GM19397 (cell line): ENCODE measurements at regions not wholly inside any gene's neighbourhood (a gene's known extent, or its start where the extent isn't known, plus 50 kb on each side); places are given as distances from the start of the nearest gene placed in this dataset.

ENCODE experiments used
- ATAC-seq: cut with Tn5 transposase; IDR thresholded peaks from one replicate; pipeline ENCODE4 v1.9.1; 2021; ENCODE audit warnings: mild to moderate bottlenecking, moderate library complexity; ENCODE audit not compliant: unreplicated experiment

DNA sequence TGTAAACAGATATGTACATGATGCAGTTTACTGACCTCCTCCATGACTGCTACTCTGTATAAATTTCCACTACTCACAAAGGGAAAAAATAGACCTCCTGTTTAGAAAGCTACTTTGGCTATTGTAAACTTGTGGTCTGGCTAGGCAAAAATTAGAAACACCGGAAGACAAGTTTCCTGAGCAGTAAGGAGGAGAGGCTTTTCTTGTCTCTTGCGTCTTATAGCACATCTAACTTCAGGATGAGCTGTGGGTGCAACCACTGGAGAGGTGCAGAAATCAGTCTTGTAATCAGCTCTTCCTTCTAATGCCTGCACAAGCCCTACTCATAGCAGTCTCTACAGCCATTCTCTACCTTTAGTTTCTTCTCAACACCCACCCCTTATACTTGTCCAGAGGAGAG lies 296.5 kb upstream of the SLC35B3 start:
- ATAC-seq, result no peak

DNA sequence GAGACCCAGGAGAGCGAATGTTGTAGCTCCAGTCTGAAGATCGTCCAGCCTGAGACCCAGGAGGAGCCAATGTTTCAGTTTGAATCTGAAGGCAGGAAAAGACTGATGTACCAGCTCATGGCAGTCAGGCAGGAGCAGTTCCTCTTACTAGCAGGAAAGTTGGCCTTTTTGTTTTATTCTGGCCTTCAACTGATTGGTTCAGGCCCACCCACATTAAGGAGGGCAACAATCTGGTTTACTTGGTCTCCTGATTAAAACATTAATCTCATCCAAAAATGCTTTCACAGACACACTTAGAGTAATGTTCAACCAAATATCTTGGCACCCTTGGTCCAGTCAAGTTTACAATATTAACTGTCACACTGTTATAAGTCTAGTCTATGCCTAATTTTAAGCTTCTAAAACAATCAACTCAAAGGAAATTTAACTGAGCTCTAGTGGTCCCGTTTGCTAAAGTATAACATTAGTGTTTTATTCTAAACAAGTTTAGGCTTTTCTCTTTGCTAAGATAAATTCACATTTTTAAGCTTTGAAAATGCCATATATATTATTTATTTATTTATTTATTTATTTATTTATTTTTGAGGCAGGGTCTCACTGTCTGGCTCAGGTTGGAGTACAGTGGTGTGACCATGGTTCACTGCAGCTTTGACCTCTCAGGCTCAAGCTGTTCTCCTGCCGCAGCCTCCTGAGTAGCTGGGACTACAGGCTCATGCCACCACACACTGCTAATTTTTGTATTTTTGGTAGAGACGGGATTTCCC lies 275.5 kb upstream of the SLC35B3 start:
- ATAC-seq, result no peak

DNA sequence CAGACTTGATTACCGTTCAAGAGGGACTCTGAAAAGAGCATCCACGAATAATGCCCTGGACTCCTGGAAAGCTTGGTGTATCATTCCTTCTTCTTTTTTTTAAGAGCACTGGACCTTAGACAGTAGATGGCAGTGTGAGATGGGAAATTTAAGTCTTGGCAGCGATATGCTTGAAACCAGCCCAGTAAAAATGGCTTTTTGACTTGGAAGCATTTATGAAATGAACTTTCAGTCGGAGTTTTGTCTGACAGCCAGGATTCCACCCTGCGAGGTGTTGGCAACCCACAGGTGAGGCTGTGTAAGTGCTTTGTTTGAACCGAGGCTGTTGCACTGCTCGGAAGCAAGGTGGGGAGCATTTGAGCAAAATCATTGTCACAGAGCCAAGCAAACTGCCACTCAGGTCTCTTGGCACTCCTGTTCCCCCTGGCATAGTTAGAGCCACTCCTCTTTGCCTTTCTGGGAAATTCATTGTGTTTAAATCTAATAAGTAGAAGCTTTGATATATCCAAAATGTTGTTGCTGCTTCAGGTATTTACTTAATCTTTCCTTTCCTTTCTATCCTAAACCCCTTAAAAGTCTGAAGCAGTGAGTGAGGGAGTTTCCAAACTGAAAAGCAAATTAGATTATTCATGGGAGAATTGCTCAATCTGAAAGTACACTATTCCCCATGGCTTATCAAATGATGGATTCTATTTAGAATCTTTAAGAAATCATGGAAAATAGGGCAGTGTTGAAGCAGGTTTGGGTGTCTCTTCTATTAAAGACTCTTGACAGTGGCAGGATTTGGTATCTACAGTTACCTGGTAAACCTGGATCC lies 272.8 kb upstream of the SLC35B3 start:
- no peak for ATAC-seq

- no peak for ATAC-seq
Measured at GRCh38 chr6:8707369-8707768, 272.0 kb upstream of the SLC35B3 start.

DNA sequence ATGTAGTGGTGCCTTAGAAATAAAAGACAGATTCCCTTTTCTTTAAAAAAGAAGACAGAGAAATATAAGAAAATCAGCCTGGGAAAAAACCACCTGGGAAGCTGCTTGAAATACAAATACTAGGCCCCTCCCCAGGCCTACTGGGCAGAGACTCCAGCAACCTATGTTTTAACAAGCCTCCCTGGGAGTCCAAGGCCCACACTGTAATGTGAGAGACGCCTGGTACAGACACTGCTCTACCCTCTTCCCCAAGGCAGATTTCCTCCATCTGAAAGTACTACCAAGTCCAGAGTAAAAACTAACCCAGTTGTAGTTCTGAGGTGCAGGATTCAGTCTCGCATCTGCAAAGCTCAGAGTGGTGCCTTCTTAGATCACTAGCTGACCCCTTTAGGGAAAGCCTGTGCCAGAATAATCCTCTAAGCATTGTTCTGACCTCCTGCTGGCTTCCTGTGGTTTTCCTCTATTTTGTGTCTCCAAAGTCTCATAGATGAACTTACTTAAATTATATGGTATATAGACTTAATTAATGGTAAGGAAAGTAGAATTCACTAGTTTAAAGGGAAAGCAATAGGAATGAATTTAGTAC lies 270.2 kb upstream of the SLC35B3 start:
- ATAC-seq, result no peak

DNA sequence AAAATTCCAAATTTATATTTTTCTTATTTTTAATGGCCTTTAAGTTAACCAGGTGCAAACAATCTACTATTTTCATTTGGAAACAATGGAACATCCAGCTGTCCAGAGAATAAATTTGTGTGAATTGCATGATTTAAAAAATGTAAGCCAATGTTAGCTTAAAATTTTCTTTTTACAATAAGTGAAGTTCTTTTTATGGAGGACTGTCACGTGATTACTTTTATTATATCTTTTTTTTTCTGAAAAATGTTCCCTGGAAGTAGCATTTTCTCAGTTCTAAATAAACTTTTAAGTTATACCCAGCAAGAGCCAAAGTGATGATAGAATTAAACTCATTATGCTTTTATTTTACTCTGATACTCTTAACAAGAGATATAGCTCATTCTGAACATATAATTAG lies 267.7 kb upstream of the SLC35B3 start:
- no peak for ATAC-seq

- ATAC-seq, result no peak
Measured at GRCh38 chr6:8688821-8689220, 253.5 kb upstream of the SLC35B3 start.

- no peak for ATAC-seq
Measured at GRCh38 chr6:8686077-8686476, 250.7 kb upstream of the SLC35B3 start.

GRCh38 chr6:8683204-8683603 lies 247.9 kb upstream of the SLC35B3 start:
- ATAC-seq, result no peak

DNA sequence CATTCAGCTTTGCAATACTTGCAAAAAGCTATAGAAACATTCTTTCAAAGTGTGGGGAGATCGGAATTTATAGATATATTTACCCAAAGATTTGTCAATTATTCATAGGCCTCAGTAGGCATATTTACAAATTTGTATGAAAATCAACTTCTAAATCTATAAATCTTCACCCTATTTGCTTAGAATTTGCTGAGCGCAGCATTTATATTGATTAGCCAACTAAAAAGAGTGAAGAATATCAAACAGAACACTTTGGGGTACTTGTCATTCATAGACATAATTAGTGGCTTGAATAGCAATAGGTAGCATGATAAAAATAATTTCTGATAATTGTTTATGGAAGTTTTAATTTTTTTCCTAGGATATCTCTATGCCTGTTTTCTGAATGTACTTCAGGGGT lies 244.5 kb upstream of the SLC35B3 start:
- no peak for ATAC-seq

DNA sequence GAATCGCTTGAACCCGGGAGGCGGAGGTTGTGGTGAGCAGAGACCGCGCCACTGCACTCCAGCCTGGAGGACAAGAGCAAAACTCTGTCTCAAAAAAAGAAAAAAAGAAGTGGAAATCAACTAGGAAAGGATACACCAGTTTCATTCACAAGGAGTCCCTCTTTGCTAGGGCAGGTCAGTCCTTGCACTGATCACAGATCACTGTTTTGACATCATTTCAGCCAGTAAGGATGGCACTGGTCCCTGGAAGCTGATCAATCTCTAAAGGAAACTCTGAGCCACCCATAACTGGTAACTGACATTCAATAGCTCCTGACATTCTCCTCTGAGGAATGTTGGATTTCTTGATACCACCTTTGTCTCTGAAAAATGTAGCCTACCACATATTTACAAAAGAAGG lies 243.1 kb upstream of the SLC35B3 start:
- no peak for ATAC-seq

DNA sequence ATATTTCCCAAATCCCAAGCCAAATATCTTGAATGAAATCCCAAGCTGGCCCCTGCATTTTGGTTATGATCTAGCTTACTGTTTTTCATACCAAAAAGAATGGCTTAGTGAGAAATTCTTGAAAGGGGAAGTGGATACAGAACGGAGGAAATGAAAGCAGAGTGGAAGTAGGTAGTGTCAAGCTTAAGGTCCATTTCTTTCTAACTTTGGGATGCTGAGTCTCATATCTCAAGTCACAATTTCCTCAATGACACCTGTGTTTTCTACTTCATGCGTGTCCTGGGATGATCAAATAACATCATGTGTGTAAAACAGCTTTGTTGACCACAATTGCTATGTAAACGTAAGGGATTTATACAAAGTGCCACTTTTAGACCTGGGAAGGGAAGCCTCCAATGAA lies 238.8 kb upstream of the SLC35B3 start:
- no peak for ATAC-seq

DNA sequence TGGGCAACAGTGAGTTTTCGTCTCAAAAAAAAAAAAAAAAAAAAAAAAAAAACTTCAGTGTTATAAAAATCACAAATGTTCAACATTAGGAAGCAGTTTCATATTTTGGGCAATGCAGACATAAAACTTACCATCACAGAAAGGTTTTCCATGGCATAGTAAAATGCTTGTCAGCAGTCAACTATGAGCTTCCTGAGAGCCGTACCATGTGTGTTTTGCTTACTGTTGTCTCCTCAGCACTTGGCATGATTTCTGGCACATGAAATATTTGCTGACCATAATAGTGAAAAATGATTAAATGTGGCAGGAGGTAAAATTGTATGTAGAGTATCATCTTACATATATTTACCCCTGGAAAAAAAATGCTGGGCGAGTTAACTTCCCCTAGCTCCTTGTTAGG lies 237.5 kb upstream of the SLC35B3 start:
- ATAC-seq, result no peak

- no peak for ATAC-seq
Measured at GRCh38 chr6:8670792-8671191, 235.4 kb upstream of the SLC35B3 start.

DNA sequence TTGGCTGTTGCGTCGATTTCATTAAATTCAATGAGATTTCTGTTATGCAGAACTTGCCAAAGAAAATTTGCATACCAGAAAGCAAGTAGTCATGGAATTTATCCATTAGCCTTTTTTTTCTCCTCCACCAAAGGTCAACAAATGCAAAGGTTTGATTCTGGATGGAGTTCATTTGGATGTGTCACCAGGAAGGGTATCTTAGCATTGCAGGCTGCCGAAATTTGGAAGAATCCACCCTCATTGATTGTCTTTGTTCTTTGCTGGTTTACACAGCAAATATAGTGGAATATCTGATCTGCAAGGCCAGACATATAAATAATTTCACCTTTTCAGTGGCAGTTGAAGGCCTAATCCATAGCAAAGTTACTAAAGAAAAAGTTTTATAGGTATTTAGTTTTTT lies 229.4 kb upstream of the SLC35B3 start:
- no peak for ATAC-seq

DNA sequence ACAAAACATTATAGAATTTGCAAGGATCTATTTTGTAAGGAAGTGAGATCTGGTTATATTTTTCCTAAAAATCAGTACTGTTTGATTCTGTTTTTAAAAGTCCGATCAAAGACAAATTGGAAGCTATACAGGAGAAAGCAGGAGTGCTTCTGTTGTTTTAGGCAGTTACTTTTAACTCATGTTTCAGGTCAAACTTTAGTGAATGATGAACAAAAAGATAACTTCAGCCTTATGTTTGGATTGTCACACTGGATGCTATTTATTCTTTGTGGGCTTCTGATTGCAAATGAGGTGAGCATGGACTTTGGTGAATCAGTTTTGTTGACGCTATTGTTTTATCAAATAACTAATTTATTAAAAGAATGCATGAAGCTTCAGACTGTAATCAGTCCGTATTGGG lies 228.7 kb upstream of the SLC35B3 start:
- no peak for ATAC-seq

DNA sequence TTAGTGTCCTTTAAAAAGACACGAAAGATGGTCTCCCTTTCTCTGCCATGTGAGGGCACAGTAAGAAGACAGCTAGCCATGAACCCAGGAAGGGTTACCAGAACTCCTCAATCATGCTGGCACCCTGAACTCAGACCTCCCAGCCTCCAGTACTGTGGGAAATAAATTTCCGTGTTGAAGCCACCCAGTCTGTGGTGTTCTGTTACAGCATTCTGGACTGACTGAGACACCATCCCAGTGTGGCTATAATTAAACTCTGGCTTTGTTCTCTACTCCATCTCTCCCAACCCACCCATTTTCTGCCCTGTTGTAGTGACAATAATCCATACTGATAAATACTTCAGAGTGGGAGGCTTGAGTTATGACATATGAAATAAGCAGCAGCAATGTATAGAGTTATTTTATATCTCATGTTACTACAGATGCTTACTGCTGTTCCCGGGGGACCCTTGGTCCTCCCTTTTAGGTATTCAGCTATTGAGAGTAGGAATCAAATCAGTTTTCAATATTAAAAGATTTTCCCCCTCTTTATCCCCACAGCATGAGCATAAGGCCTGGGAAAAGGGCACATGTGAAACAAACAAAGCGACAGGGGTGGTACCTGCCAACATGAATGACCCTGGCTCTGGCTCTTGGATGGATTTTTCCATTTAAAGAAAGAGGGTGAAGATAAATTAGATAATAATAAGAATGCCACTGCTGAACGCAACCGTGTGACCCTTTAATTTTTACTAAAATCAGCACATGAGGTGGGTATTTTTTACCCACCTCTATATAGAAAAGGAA lies 224.3 kb upstream of the SLC35B3 start:
- ATAC-seq, result no peak

- ATAC-seq, result no peak
Measured at GRCh38 chr6:8658416-8658815, 223.1 kb upstream of the SLC35B3 start.

- ATAC-seq, result no peak
Measured at GRCh38 chr6:8657522-8657921, 222.2 kb upstream of the SLC35B3 start.

DNA sequence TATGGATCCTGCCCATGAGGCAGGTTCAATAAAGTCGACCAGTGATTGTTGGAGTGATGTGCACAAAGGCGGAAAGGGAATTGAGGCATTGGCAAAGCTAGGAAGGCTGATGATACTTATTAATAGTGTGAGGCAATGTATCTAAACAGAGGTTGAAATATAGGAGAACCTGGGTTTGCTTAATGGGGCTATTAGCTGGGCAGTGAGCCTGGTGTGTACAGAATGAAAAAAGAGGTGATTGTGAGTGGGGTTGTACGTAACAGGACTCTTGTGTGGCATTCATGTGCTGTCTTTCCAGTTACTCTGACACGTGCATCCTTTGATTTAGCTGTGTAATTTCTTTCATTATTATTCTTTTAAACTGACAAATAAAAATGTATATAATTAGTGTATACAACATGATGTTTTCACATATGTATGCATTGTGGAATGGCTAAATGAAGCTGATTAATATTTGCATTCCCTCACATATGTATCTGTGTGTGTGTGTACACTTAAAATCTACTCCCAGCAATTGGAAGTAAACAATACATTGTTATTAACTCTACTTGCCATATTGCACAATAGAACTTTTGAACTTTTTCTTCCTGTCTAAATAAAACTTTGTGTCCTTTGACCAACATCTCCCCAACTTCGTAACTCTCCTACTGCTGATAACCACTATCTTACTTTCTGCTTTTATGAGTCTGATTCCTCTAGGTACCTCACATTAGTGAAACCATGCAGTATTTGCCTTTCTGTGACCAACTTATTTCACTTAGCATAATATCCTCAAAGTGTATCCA lies 220.5 kb upstream of the SLC35B3 start:
- ATAC-seq, result no peak
